ENCODE measurements at regions not wholly inside any gene's neighbourhood (a gene's known extent, or its start where the extent isn't known, plus 50 kb on each side); places are given as distances from the start of the nearest gene placed in this dataset.
"Not testable (repeated sequence)": the region's sequence is repeated elsewhere in the genome, so short reads cannot be mapped to it uniquely, and the experiment has no call there.

DNA sequence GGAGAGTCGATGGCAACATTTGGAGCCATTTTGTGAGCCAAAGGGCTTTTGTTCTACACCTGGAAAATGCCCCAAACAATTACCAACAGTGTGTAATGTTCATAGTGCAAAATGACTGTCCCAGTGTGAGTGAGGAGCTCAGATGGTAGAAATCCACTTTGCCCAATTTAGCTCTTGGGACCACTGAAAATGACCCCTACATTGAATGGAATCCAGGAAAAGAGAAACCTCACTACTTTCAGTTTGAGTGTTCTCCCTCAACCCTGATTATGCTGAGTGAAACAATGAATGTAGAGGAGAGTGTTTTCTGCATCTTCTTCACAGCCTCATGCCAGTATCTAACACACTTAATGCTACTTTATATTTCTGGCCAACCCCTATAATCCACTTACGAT is 84.9 kb upstream of the NRN1 start:
- H3K4me3 ChIP-seq (ENCODE audit: low read length), result no peak overlapping the region
- TF ChIP-seq, protein P1, sequence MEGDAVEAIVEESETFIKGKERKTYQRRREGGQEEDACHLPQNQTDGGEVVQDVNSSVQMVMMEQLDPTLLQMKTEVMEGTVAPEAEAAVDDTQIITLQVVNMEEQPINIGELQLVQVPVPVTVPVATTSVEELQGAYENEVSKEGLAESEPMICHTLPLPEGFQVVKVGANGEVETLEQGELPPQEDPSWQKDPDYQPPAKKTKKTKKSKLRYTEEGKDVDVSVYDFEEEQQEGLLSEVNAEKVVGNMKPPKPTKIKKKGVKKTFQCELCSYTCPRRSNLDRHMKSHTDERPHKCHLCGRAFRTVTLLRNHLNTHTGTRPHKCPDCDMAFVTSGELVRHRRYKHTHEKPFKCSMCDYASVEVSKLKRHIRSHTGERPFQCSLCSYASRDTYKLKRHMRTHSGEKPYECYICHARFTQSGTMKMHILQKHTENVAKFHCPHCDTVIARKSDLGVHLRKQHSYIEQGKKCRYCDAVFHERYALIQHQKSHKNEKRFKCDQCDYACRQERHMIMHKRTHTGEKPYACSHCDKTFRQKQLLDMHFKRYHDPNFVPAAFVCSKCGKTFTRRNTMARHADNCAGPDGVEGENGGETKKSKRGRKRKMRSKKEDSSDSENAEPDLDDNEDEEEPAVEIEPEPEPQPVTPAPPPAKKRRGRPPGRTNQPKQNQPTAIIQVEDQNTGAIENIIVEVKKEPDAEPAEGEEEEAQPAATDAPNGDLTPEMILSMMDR (IDR thresholded peaks at IDR 0.05; ENCODE audit: insufficient read depth, low read depth, low read length, missing control alignments), result no peak
- no peak for DNase-seq (ENCODE audit: low read depth)

DNA sequence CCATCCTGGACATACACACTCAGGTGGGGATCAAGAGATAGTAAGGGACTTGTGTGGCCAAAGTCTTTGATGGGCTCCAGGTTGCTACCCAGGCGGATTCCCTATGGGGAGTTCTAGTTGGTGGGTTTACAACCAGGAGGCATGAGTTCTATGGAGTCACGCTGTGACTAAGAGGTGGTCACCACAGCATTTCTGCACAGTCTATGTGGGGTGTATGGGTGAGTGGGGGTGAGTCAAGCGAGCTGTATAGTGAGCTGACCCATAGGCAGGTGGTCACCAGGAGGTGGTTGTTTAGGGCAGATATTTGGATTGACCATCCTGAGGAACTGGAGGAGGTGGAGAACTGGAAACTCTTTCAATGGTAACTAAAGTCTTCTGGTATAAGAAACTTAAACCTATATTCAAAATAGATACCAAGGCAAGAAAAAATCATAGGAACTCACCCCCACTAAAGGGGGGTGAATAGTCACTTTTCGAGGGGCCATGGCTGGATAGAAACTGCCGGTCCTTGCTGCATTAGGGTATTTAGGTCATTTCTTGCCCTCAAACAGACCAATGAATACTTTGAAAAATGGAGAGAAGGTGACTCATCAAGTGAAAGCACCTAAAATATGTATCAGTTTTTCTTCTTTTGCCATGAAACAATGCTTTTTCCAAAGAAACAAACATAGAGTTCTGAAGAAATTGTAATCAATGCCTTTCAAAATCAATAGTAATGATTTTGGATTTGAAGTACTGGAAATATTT is 84.3 kb upstream of the NRN1 start:
- no peak for DNase-seq (ENCODE audit: low read depth)
- H3K4me3 ChIP-seq (ENCODE audit: low read length), result no peak overlapping the region
- TF ChIP-seq, protein P1 (IDR thresholded peaks at IDR 0.05; ENCODE audit: insufficient read depth, low read depth, low read length, missing control alignments), result no peak

DNA sequence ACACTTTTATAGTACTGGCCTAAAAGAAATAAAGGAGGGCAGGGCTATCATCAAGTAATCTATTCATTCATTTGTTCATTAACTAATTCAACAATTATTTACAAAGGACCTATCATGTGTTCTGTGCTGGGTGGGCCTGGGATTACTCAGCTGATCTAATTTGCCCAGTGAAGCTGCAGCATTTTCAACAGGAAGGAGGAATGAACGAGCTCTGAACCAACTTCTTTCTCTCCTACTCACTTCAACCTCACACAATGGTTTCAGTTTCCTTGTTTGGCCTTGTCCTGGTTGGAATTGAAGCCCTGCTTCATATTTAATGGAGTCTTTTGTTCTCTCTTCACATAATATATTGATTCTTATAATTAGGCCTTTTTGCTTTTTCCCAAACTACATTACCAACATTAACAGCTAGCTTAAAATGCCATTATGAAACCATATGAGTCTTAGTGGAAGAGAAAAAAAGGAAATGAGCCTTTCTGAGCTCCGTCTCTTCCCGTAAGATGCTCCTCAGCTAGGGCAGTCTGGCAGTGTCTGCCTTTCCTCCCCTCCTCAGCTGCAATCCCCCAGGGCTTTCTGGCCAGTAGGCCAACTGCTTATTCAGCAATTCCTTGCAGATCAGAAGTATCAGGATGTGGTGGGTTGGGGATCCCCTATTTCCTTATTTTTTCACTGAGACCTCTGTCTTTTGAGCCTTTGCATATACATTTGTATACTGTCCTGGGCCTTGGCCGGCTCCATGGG is 79.4 kb upstream of the NRN1 start:
- TF ChIP-seq, protein P1 (IDR thresholded peaks at IDR 0.05; ENCODE audit: insufficient read depth, low read depth, low read length, missing control alignments), result no peak
- no peak overlapping the region for H3K4me3 ChIP-seq (ENCODE audit: low read length)
- DNase-seq (ENCODE audit: low read depth), result no peak

DNA sequence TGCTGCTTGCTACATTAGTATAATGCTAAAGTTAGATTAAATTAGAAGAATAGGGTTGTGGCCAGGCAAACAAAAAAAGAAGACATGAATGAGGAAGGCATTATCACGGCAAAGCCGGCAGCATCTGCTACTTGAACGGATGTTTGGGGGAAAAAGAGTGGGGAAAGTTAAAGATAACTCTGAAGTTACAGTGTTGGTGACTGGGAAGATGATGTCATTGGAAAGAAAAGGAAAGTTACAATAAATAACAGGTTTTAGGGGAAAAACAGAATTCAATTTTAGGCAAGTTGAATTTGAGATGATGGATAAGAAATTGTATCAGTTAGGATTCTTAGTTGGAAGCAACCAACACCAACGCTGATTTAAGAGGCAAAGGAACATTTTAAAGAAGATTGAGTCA is 74.2 kb upstream of the NRN1 start:
- TF ChIP-seq, protein P1 (IDR thresholded peaks at IDR 0.05; ENCODE audit: insufficient read depth, low read depth, low read length, missing control alignments), result no peak
- H3K4me3 ChIP-seq (ENCODE audit: low read length), result no peak overlapping the region
- DNase-seq (ENCODE audit: low read depth), result no peak

DNA sequence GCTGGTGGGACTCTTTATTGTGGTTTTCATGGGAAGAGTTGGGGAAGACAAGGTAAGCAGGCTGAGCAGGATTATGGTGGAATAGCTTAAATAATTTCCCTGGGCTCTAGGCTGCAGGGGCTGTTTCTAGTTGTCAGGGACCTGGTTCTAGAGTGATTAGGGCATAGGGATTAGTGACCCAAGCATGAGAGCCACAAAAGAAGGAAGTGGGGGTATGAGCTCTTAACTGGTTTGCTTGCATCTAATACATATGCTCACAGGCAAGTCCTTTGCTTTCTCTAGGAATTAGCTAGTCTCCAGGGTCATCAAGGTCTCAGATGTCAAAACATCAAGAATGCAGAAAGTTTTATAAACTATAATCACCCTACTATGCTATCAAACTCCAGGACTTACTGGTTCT is 67.5 kb upstream of the NRN1 start:
- DNase-seq (ENCODE audit: low read depth), result no peak
- H3K4me3 ChIP-seq (ENCODE audit: low read length), result no peak overlapping the region
- TF ChIP-seq, protein P1 (IDR thresholded peaks at IDR 0.05; ENCODE audit: insufficient read depth, low read depth, low read length, missing control alignments), result no peak

DNA sequence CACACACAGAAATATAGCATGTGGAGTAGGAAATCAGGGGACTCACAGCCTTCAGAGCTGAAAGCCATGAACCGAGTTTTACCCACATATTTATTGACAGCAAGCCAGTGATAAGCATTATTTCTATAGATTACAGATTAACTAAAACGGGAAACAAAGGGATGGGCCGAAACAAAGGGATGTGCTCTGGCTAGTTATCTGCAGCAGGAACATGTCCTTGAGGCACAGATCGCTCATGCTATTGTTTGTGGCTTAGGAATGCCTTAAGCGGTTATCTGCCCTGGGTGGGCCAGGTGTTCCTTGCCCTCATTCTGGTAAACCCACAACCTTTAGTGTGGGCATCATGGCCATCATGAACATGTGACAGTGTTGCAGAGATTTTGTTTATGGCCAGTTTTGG is 61.4 kb upstream of the NRN1 start:
- not testable (repeated sequence) for H3K4me3 ChIP-seq (ENCODE audit: low read length); DNase-seq (ENCODE audit: low read depth)

DNA sequence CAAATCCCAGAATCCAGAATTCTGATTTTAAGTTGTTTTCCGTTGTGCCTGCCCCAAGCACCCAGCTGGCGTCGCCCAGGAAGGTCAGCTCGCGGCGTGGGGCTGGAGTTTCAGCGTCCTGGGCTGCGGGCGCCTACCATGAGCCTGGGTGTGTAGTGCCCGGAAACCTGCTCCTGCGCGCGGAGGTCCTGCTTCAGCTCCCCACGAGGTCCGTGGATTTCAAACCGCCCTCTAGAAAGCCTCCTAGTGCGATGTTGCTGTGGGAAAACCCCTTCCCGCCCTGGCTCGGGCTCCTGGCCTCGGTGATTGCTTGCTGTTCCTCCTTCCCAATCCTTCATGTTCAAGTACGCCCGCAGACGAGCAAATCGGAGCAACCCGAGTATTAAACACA is 51.3 kb upstream of the NRN1 start:
- DNase-seq (ENCODE audit: low read depth), result no peak
- TF ChIP-seq, protein P1 (IDR thresholded peaks at IDR 0.05; ENCODE audit: insufficient read depth, low read depth, low read length, missing control alignments), result no peak

More for the DNA sequence above, 51.3 kb upstream of the NRN1 start:
- H3K4me3 ChIP-seq (ENCODE audit: low read length), result no peak overlapping the region
